Suprapubic skin (tissue), 4 donors: ENCODE measurements at regions not wholly inside any gene's neighbourhood (a gene's known extent, or its start where the extent isn't known, plus 50 kb on each side); places are given as distances from the start of the nearest gene placed in this dataset.

ENCODE experiments used
- DNase-seq, 2 donors: peaks; one replicate each; pipeline ENCODE4 v3.0.0-alpha.2; 2019; ENCODE audit warnings: low spot score in 2 of 2
- H3K27ac ChIP-seq: fragments of 200-600 bp; sonication (generic); one replicate; pipeline ENCODE4 v1.5.1; 2019
- H3K27me3 ChIP-seq: fragments of 200-600 bp; sonication (generic); one replicate; pipeline ENCODE4 v1.5.1; 2019
- H3K36me3 ChIP-seq: fragments of 200-600 bp; sonication (generic); one replicate; pipeline ENCODE4 v1.5.1; 2019
- H3K4me1 ChIP-seq: fragments of 200-600 bp; sonication (generic); one replicate; pipeline ENCODE4 v1.5.1; 2019
- H3K4me3 ChIP-seq: fragments of 200-600 bp; sonication (generic); one replicate; pipeline ENCODE4 v1.5.1; 2019; ENCODE audit warnings: mild to moderate bottlenecking
- H3K9me3 ChIP-seq: fragments of 200-600 bp; sonication (generic); one replicate; pipeline ENCODE4 v1.5.1; 2019
- CTCF ChIP-seq, 2 donors: fragments of 200-600 bp in 1 of 2; fragments of 450-650 bp in 1 of 2; sonication (generic) in 1 of 2; IDR thresholded peaks; one replicate each; pipeline ENCODE4 v1.5.1; 2016 to 2019; ENCODE audit warnings: antibody characterized with exemption in 2 of 2, mild to moderate bottlenecking in 1 of 2, moderate library complexity in 1 of 2
- EP300 ChIP-seq: sonication (generic); formaldehyde crosslinking; IDR thresholded peaks from one replicate; pipeline ENCODE4 v1.6.1; 2017; ENCODE audit warnings: antibody characterized with exemption
- POLR2A ChIP-seq, 2 donors: fragments of 450-650 bp; IDR thresholded peaks; one replicate each; pipeline ENCODE4 v1.6.1; 2017; ENCODE audit warnings: antibody characterized with exemption in 2 of 2, mild to moderate bottlenecking in 2 of 2, moderate library complexity in 2 of 2
- POLR2AphosphoS5 ChIP-seq, 3 donors: sonication (generic); formaldehyde crosslinking; IDR thresholded peaks; one replicate each; pipeline ENCODE4 v1.6.1; 2017; ENCODE audit warnings: antibody characterized with exemption in 3 of 3
- WGBS: methylation state at CpG from one replicate; pipeline ENCODE4 v1.1.5; 2018; 5-methylcytosine and 5-hydroxymethylcytosine counted together

GRCh38 chr19:20349206-20349605 is 182.2 kb downstream of the ZNF486 start:
- Histone ChIP-seq H3K27me3 (no peaks in the 10 kb centered on the region), H3K36me3 (no peaks in the 10 kb centered on the region), H3K4me1 (no peaks in the 10 kb centered on the region), H3K27ac (no peak overlapping the region), H3K9me3 (no peaks in the 10 kb centered on the region), H3K4me3 (no peak overlapping the region)
- no peak for TF ChIP-seq POLR2A (IDR thresholded peaks at IDR 0.05)
- TF ChIP-seq POLR2AphosphoS5 (IDR thresholded peaks at IDR 0.05): no peak
- TF ChIP-seq CTCF (IDR thresholded peaks at IDR 0.05): no peak
- TF ChIP-seq EP300: no peak
- DNase-seq: no peak
- WGBS: 63% methylated on average over 2 of the region's 2 CpGs

GRCh38 chr19:20339444-20339843 is 172.4 kb downstream of the ZNF486 start:
- 94% methylated on average over 4 of the region's 4 CpGs for WGBS
- Histone ChIP-seq H3K9me3 (peaks cover 12% of the 10 kb centered on the region), H3K4me1 (no peaks in the 10 kb centered on the region), H3K4me3 (no peak overlapping the region), H3K27me3 (no peaks in the 10 kb centered on the region), H3K36me3 (no peaks in the 10 kb centered on the region), H3K27ac (no peak overlapping the region)
- DNase-seq: no peak
- no peak for TF ChIP-seq EP300

GRCh38 chr19:20334760-20335159 is 167.7 kb downstream of the ZNF486 start:
- no peak for TF ChIP-seq POLR2A (IDR thresholded peaks at IDR 0.05)
- TF ChIP-seq POLR2AphosphoS5 (IDR thresholded peaks at IDR 0.05): no peak
- TF ChIP-seq EP300: no peak
- no peak for TF ChIP-seq CTCF (IDR thresholded peaks at IDR 0.05)

GRCh38 chr19:20333508-20333907 is 166.5 kb downstream of the ZNF486 start:
- 93% methylated on average over 1 of the region's 1 CpG for WGBS
- no peak for DNase-seq

More at GRCh38 chr19:20334760-20335159, 167.7 kb downstream of the ZNF486 start:
- H3K36me3 ChIP-seq: no peaks in the 10 kb centered on the region
- H3K27me3 ChIP-seq: no peaks in the 10 kb centered on the region
- H3K4me3 ChIP-seq: no peak overlapping the region
- H3K9me3 ChIP-seq: peaks cover 13% of the 10 kb centered on the region
- WGBS: 89% methylated on average over 3 of the region's 3 CpGs
- no peak for DNase-seq
- no peaks in the 10 kb centered on the region for H3K4me1 ChIP-seq
- H3K27ac ChIP-seq: no peak overlapping the region

GRCh38 chr19:20325151-20325550 is 158.1 kb downstream of the ZNF486 start:
- Histone ChIP-seq H3K4me3 (no peak overlapping the region), H3K27me3 (no peaks in the 10 kb centered on the region), H3K36me3 (no peaks in the 10 kb centered on the region), H3K4me1 (no peaks in the 10 kb centered on the region), H3K9me3 (peaks cover 6% of the 10 kb centered on the region), H3K27ac (no peak overlapping the region)
- no peak for DNase-seq
- TF ChIP-seq POLR2A (IDR thresholded peaks at IDR 0.05) (no peak), EP300 (no peak), CTCF (IDR thresholded peaks at IDR 0.05) (no peak), POLR2AphosphoS5 (IDR thresholded peaks at IDR 0.05) (no peak)

More at GRCh38 chr19:20333508-20333907, 166.5 kb downstream of the ZNF486 start:
- peaks cover 13% of the 10 kb centered on the region for H3K9me3 ChIP-seq
- H3K4me1 ChIP-seq: no peaks in the 10 kb centered on the region
- H3K27me3 ChIP-seq: no peaks in the 10 kb centered on the region
- H3K4me3 ChIP-seq: no peak overlapping the region
- no peaks in the 10 kb centered on the region for H3K36me3 ChIP-seq
- no peak overlapping the region for H3K27ac ChIP-seq
- TF ChIP-seq POLR2A (IDR thresholded peaks at IDR 0.05): no peak
- TF ChIP-seq EP300: no peak
- TF ChIP-seq CTCF (IDR thresholded peaks at IDR 0.05): no peak
- TF ChIP-seq POLR2AphosphoS5 (IDR thresholded peaks at IDR 0.05): no peak

- Histone ChIP-seq H3K27ac (no peak overlapping the region), H3K4me1 (no peaks in the 10 kb centered on the region), H3K9me3 (peaks cover 14% of the 10 kb centered on the region), H3K27me3 (no peaks in the 10 kb centered on the region), H3K4me3 (no peak overlapping the region), H3K36me3 (no peaks in the 10 kb centered on the region)
- DNase-seq: no peak
- TF ChIP-seq EP300 (no peak), POLR2AphosphoS5 (IDR thresholded peaks at IDR 0.05) (no peak), POLR2A (IDR thresholded peaks at IDR 0.05) (no peak), CTCF (IDR thresholded peaks at IDR 0.05) (no peak)
- 83% methylated on average over 3 of the region's 3 CpGs for WGBS
Observed at GRCh38 chr19:20321139-20321763, 154.2 kb downstream of the ZNF486 start.
